ENCODE measurements at regions not wholly inside any gene's neighbourhood (a gene's known extent, or its start where the extent isn't known, plus 50 kb on each side); places are given as distances from the start of the nearest gene placed in this dataset.

- DNase-seq: no peak
- Histone ChIP-seq H3K36me3 (ENCODE audit: low read depth, missing control alignments) (no peaks in the 10 kb centered on the region), H3K27me3 (no peaks in the 10 kb centered on the region), H3K4me1 (peaks cover 3% of the 10 kb centered on the region), H3K4me3 (no peak overlapping the region), H3K27ac (no peak overlapping the region), H3K9me3 (no peaks in the 10 kb centered on the region)
- intact Hi-C loops (cut with DNase I; ENCODE audit: low total_unique reads): no loop called here
- WGBS, 2 donors: 85 to 94% methylated on average over 6 of the region's 6 CpGs
- TF ChIP-seq POLR2A (IDR thresholded peaks at IDR 0.05) (no peak), CTCF (IDR thresholded peaks at IDR 0.05) (no peak)
Observed at GRCh38 chr5:160500786-160501779, 79.4 kb downstream of the PTTG1 start.

- no peak for DNase-seq
Observed at GRCh38 chr5:160504906-160505305, 83.3 kb downstream of the PTTG1 start.

GRCh38 chr5:160506006-160507004 is 84.7 kb downstream of the PTTG1 start:
- TF ChIP-seq CTCF (IDR thresholded peaks at IDR 0.05) (no peak), POLR2A (IDR thresholded peaks at IDR 0.05) (no peak)
- Histone ChIP-seq H3K4me3 (no peak overlapping the region), H3K27me3 (no peaks in the 10 kb centered on the region), H3K4me1 (peaks cover 3% of the 10 kb centered on the region), H3K27ac (no peak overlapping the region), H3K9me3 (no peaks in the 10 kb centered on the region), H3K36me3 (ENCODE audit: low read depth, missing control alignments) (no peaks in the 10 kb centered on the region)
- no peak for DNase-seq
- WGBS, 2 donors: 75 to 77% methylated on average over 17 to 18 of the region's 18 CpGs
- intact Hi-C loops (cut with DNase I; ENCODE audit: low total_unique reads): no loop called here

More at GRCh38 chr5:160504906-160505305, 83.3 kb downstream of the PTTG1 start:
- WGBS, 2 donors: 47 to 93% methylated on average over 2 of the region's 2 CpGs
- no peak for TF ChIP-seq CTCF (IDR thresholded peaks at IDR 0.05)
- intact Hi-C loops (cut with DNase I; ENCODE audit: low total_unique reads): no loop called here
- Histone ChIP-seq H3K36me3 (ENCODE audit: low read depth, missing control alignments) (no peaks in the 10 kb centered on the region), H3K9me3 (no peaks in the 10 kb centered on the region), H3K27ac (no peak overlapping the region), H3K27me3 (no peaks in the 10 kb centered on the region), H3K4me3 (no peak overlapping the region), H3K4me1 (peaks cover 3% of the 10 kb centered on the region)

- H3K4me3 ChIP-seq: no peak overlapping the region
- no peaks in the 10 kb centered on the region for H3K36me3 ChIP-seq (ENCODE audit: low read depth, missing control alignments)
- TF ChIP-seq CTCF (IDR thresholded peaks at IDR 0.05) (no peak), POLR2A (IDR thresholded peaks at IDR 0.05) (no peak)
- H3K27me3 ChIP-seq: no peaks in the 10 kb centered on the region
- H3K9me3 ChIP-seq: no peaks in the 10 kb centered on the region
- 76 to 78% methylated on average over 5 of the region's 5 CpGs for WGBS, 2 donors
- DNase-seq: no peak
- no peak overlapping the region for H3K27ac ChIP-seq
- H3K4me1 ChIP-seq: peaks cover 3% of the 10 kb centered on the region
- intact Hi-C loops (cut with DNase I; ENCODE audit: low total_unique reads): no loop called here
Observed at GRCh38 chr5:160507221-160507721, 85.6 kb downstream of the PTTG1 start.
